MG63 (cell line): ENCODE measurements at regions not wholly inside any gene's neighbourhood (a gene's known extent, or its start where the extent isn't known, plus 50 kb on each side); places are given as distances from the start of the nearest gene placed in this dataset.

ENCODE experiments used
- DNase-seq: peaks from one replicate; pipeline ENCODE4 v3.0.0-alpha.2; 2020
- H3K27me3 ChIP-seq: fragments of 250-450 bp; sonication (Bioruptor Pico); 2 replicates; pipeline ENCODE4 v1.5.1; 2020; ENCODE audit warnings: mild to moderate bottlenecking, moderate library complexity
- H3K36me3 ChIP-seq: fragments of 250-450 bp; sonication (Bioruptor Pico); 2 replicates; pipeline ENCODE4 v1.5.1; 2020; ENCODE audit warnings: mild to moderate bottlenecking, moderate library complexity
- H3K4me3 ChIP-seq: fragments of 250-450 bp; sonication (Bioruptor Pico); 2 replicates; pipeline ENCODE4 v1.5.1; 2020; ENCODE audit warnings: mild to moderate bottlenecking, moderate library complexity
- H3K9me3 ChIP-seq: fragments of 250-450 bp; sonication (Bioruptor Pico); 2 replicates; pipeline ENCODE4 v1.5.1; 2020; ENCODE audit warnings: mild to moderate bottlenecking, moderate library complexity

DNA sequence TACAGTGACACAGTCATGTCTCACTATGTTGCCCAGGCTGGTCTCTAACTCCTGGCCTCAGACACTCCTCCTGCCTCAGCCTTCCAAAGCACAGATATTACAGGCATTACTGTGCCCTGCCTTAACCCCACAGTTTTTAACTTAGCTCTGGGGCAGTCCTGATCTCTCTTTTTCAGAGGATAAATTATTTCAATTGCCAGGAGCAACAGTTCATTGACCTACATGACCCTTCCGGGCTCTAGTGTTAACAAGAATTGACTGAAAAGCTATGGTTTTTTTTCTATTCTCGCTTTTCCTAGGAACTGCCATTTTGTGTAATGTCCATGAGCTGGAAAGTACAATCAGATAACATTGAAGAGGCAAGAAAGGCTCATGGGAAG is 92.8 kb downstream of the HNRNPLL start:
- Histone ChIP-seq H3K4me3 (no peak overlapping the region), H3K36me3 (no peaks in the 10 kb centered on the region), H3K9me3 (no peaks in the 10 kb centered on the region), H3K27me3 (no peaks in the 10 kb centered on the region)
- DNase-seq, result no peak

DNA sequence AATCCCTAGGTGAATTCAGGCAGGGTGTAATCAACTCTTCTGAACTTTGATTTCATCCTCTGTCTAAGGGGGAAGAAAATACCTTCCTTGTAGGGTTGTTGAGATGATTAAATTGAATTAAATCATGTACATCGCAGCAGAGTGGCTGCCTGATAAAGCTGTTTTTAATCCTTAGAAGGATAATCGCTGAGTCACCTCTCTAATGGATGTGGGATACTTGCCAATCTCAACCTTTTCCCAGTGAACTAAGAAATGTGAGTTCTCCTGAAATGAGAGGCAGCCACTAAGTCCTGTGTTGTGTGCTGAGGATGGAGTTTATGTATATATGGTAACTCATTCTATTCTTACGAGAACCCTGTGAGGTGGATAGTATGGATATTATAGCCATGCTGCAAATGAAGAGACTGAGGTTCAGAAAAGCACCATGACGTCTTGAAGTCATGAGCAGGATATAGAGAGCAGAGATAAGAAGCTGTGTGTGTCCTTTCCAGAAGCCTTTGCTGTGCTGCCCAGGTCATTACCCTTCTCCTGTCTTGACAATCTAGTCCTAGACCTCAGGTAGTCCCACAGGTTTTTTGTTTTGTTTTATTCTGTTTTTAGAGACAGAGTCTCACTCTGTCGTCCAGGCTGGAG is 93.3 kb downstream of the HNRNPLL start:
- Histone ChIP-seq H3K4me3 (no peak overlapping the region), H3K36me3 (no peaks in the 10 kb centered on the region), H3K9me3 (no peaks in the 10 kb centered on the region), H3K27me3 (no peaks in the 10 kb centered on the region)
- no peak for DNase-seq

DNA sequence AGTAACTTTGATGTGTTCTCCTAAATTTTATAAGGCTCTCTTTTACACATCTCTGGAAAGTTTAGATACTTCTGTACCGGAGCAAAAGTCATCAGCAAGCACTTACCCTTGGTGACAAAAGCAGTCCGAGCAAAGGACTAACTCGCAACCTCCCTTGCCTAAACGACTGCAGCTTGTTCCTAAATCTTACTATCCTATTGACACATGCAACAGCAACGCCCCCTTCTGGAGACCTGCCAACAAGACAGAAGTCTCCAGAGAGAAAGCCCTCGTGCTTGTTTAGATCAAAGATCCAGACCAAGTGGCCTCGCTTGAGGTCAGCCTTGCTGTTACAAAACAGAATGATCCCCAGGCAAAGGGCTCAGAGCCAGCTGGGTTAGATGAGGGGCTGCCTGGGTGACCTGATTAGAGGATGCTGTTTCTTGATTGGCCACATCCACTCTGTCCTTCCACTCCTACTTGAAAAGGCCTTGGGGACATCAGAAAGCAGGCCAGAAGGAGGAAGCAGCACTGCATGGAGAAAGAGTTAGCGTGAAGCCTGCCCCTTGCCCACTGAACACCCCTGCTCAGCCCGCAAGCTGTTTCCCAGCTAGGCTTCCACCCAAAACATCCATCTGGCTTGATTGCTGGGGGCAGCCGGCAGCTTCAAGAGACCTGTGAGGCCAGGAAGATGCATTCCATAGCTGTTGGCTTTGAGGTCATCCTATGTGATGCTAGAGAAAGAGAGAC is 94.3 kb downstream of the HNRNPLL start:
- peak; percentile 46 for DNase-seq
- Histone ChIP-seq H3K9me3 (no peaks in the 10 kb centered on the region), H3K27me3 (no peaks in the 10 kb centered on the region), H3K4me3 (no peak overlapping the region), H3K36me3 (no peaks in the 10 kb centered on the region)

DNA sequence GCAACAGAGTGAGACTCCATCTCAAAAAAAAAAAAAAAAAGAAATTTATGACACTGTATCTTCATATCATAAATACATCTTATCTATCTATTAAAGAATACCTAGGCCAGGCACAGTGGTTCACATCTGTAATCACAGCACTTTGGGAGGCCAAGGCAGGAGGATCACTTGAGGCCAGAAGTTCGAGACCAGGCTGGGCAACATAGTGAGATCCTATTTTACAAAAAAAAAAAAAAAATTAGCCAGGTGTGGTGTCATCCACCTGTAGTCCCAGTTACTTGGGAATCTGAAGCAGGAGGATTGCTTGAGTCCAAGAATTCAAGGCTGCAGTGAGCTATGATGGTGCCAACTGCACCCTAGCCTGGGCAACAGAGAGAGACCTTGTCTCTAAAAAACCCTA is 95.0 kb downstream of the HNRNPLL start:
- DNase-seq, result no peak
- H3K9me3 ChIP-seq, result no peaks in the 10 kb centered on the region
- H3K4me3 ChIP-seq, result no peak overlapping the region
- H3K27me3 ChIP-seq, result no peaks in the 10 kb centered on the region
- no peaks in the 10 kb centered on the region for H3K36me3 ChIP-seq

DNA sequence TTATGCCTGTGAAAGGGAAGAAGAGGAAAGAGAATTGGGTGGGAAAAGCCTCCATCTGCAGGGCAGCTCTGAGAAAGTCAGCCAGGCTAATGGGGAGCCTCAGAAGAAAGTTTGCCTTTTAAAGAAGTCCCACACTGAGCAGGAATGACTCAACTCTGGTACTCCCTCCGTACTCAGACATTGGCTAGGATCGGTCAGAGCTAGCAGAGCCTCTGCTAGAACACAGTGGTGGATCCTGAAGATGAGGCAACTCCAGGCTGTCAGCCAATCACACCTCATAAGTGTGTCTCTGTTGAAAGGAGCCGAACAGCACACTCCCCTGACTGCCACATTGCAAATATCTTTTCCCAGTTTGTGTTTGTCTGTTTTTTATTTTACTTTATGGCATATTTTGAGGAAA is 96.9 kb downstream of the HNRNPLL start:
- no peaks in the 10 kb centered on the region for H3K27me3 ChIP-seq
- no peak overlapping the region for H3K4me3 ChIP-seq
- DNase-seq, result peak; percentile 71
- H3K9me3 ChIP-seq, result no peaks in the 10 kb centered on the region
- H3K36me3 ChIP-seq, result no peaks in the 10 kb centered on the region

DNA sequence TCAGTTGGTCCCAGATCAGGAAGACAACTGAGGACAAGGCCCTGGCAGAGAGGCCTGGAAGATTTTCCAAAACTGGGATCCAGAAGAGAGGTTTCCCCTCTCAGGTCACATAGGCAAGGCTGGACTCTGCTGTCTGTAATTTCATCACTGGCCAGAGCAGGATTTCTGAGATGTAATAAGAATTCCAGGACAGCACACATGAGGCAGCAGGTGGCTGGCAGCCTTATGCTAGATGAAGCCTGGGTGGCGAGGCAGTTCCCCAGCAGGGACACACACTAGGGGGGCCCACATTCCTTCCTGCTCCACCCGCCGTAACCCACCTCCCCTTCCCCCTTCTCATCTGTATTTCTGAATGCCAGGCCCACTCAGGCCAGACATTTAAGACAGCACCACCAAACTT is 98.6 kb downstream of the HNRNPLL start:
- Histone ChIP-seq H3K27me3 (no peaks in the 10 kb centered on the region), H3K36me3 (no peaks in the 10 kb centered on the region), H3K4me3 (no peak overlapping the region), H3K9me3 (no peaks in the 10 kb centered on the region)
- no peak for DNase-seq

DNA sequence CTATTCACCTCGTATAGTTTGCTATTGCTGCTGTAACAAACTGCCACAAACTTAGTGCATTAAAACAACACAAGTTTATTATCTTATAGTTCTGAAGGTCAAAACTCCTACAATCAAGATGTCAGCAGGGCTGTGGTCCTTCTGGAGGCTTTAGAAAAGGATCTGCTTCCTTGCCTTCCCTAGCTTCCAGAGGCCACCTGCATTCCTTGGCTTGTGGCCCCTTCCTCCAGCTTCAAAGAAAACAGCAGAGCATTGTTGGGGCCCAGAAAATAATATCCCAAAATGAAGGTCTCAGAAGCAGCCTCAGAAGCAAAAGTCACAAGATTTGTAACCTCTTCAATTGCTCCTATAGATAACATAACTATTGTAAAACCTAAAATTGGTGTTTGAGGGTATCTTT is 100.6 kb downstream of the HNRNPLL start:
- Histone ChIP-seq H3K9me3 (no peaks in the 10 kb centered on the region), H3K27me3 (no peaks in the 10 kb centered on the region), H3K36me3 (no peaks in the 10 kb centered on the region), H3K4me3 (no peak overlapping the region)
- DNase-seq, result no peak

DNA sequence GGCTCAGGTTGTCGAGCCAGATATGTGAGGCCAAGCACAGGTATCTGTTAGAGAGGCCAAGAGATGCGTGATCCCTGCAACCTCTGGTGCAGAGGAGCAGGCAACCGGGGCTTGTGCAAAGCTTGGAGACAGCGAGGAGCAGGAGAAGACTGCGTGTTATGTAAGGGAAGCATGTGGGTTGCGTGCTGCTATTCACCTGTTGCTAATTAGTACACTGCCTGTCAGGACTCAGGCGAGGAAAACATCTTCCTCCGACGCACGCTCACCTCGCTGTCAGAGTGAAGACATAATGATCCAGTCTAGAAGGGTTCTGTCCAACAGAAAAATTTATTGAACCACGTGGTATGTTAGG is 102.5 kb downstream of the HNRNPLL start:
- Histone ChIP-seq H3K4me3 (no peak overlapping the region), H3K27me3 (no peaks in the 10 kb centered on the region), H3K36me3 (no peaks in the 10 kb centered on the region), H3K9me3 (no peaks in the 10 kb centered on the region)
- no peak for DNase-seq

DNA sequence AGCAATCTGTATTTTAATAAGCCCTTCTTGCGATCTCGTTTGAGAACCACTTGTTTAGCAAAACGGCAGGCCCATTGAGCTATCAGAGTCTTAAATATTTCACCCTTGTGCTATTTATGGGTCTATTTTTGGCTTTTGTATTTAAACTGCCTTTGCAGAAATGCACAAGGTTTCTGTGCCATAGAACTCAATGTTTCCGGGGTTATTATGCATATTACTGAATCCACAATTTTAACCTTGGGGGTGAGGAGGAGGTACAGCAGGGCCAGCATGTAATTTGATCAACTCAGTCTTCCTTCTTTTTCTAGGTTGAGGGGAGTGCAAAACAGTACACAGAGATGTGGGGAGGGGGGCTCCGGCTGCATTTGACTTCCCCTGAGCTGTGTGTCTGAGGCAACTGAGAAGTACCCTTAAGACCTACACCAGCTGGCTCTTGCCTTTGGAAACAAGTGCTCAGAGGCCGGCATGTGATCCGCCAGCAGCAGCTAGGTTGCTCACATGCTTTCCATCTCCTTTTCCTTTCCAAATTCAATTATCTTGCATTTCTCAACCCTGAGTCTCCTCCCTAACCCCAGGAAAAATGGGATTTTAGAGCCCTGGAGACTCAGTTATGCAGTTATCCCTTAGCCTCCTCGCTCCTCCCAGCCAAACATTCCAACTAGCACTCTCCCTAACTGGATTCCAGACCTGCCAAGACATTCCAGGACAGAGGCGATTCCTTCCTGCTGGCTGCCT is 103.0 kb downstream of the HNRNPLL start:
- no peak for DNase-seq

DNA sequence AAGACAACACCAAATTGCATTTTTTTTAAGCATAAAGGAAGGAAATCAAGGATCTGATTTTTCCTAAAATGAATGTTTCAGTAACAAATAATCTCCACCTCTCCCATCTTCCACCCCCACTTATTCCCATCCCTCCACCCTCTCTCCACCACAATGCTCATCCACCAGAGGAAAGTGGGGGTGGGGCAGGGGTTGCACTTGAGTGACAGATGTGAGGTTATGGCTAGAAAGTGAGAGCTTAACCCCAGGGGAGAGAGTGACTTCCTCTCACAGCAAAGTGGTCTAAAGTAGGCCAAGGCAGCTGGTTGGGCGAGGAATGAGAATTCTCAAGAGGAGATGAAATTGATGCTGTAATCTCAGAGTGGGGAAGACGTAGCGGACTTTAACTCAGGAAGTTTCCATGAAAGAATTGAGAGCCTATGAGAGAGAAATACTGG is 104.7 kb downstream of the HNRNPLL start:
- Histone ChIP-seq H3K4me3 (no peak overlapping the region), H3K27me3 (no peaks in the 10 kb centered on the region), H3K36me3 (no peaks in the 10 kb centered on the region), H3K9me3 (no peaks in the 10 kb centered on the region)
- DNase-seq, result no peak

More for the DNA sequence above, 103.0 kb downstream of the HNRNPLL start:
- Histone ChIP-seq H3K9me3 (no peaks in the 10 kb centered on the region), H3K36me3 (no peaks in the 10 kb centered on the region), H3K4me3 (no peak overlapping the region), H3K27me3 (no peaks in the 10 kb centered on the region)

DNA sequence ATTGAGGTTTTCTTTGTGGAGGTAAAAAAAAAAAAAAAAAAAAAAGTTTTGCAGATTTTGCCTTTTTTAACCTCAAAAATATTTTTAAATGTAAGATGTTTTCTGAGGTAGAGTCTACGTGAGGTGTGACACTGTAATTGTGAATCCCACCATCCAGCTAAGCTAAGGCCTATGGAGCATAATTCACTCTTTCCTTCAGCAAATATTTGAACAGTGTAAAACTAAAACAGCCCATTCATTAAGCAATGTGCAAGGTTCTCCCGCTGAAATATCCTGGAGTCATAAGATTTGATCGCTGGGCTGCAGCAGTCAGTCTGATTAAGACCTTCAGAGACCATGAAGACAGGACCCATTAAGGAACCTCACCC is 105.1 kb downstream of the HNRNPLL start:
- no peaks in the 10 kb centered on the region for H3K27me3 ChIP-seq
- no peaks in the 10 kb centered on the region for H3K36me3 ChIP-seq
- H3K9me3 ChIP-seq, result no peaks in the 10 kb centered on the region

DNA sequence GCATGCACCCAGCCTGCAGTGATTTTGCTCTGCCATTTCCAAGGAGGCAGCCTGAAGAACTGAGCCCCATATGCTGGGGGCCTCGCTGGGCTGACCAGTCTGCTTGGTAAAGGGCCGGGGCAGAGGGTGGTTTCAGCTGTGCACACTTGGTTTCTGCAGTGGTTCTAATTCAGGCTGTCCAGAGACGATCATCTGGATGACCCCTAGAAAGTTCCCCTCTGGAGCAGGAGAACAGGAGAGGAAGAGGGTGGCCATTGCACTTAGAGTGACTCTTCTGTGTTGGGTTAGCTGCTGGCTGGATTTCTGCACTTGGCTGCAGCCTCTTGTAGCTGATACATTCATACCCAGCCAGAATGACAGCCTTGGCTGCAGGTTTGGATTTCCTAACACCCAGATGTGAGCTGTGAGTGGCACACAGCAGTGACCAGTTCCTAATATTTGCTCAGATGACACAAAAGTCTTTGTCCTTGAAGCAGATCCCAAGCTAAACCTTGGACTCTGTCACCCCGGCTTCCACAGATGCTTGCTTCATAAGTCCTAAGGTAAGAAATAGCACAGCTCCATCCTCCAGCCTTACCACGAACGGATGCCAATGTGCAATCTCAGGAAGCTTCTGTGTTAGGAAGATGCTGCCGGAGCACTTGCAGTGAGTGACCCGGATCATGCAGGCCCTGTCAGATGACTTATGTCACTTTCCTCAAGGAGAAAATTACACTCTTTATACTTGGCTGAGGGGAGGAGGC is 105.6 kb downstream of the HNRNPLL start:
- Histone ChIP-seq H3K9me3 (no peaks in the 10 kb centered on the region), H3K27me3 (no peaks in the 10 kb centered on the region), H3K36me3 (no peaks in the 10 kb centered on the region), H3K4me3 (no peak overlapping the region)
- peak; percentile 21 for DNase-seq

More for the DNA sequence above, 105.1 kb downstream of the HNRNPLL start:
- no peak for DNase-seq
- H3K4me3 ChIP-seq, result no peak overlapping the region

DNA sequence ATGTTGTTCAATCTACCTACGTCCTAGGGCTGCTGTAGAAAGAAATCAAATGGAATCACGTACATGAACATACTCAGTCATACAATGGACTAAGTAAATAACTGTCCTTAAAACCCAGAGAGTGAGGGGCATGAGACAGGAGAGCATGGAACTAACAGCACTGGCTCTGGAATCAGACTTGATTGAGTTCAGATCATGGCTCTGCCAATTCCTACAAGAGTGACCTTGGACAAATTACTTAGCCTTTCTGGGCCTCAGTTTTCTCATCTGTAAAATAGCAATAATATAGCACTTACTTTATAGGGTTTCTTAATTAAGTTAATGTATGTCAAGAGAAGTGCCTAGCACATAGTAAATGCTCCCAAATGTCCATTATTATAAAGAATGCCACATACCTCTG is 106.8 kb downstream of the HNRNPLL start:
- Histone ChIP-seq H3K9me3 (no peaks in the 10 kb centered on the region), H3K27me3 (no peaks in the 10 kb centered on the region), H3K36me3 (no peaks in the 10 kb centered on the region), H3K4me3 (no peak overlapping the region)
- no peak for DNase-seq

DNA sequence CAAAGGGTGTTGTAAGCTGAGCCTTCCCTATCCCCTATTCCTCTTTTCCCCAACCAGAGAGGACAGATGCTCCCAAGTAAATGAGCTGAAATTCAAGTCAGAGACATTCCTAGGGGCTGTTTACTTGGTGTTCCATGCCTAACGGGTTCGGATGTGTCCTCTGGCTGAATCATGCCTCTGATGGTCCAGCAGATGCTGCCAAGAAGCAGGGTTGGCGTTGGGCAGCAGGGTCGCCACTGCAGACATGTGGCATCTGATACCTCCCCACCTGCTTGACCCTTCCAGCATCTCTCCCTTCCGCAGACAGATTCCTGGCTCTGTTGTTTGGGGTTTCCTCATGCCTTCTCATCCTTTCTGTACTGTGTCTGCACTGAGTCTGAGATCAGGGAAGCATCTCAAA is 108.3 kb downstream of the HNRNPLL start:
- no peak for DNase-seq
- Histone ChIP-seq H3K36me3 (no peaks in the 10 kb centered on the region), H3K9me3 (no peaks in the 10 kb centered on the region), H3K27me3 (no peaks in the 10 kb centered on the region), H3K4me3 (no peak overlapping the region)

DNA sequence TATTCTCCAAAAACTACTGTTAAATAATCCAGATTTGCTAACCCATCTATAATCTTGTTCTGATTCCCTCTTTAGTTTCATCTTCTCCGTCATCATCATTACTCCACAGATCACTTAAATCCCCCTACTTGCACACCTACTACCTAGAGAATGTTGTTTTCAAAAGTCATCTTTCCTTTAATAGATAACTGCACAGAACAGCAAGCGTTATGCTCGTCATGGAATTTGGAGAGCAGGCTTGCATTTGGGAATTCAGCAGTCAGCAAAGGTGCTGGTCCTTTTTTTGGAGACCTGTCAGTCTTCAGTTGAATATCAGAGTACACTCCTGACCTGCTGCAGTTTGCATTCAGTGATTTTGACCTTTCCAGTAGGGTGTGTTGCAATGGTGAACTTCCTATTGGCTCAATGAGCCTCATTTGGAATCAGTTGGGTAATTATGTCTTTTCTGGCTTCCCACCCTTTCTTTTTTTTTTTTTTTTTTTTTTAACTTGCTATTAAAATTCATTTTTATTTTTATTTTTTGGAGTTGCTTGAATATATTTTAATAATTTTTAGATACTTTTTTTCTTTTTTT is 110.6 kb downstream of the HNRNPLL start:
- H3K27me3 ChIP-seq, result no peaks in the 10 kb centered on the region
- no peaks in the 10 kb centered on the region for H3K9me3 ChIP-seq
- no peaks in the 10 kb centered on the region for H3K36me3 ChIP-seq
- no peak overlapping the region for H3K4me3 ChIP-seq
- DNase-seq, result no peak

DNA sequence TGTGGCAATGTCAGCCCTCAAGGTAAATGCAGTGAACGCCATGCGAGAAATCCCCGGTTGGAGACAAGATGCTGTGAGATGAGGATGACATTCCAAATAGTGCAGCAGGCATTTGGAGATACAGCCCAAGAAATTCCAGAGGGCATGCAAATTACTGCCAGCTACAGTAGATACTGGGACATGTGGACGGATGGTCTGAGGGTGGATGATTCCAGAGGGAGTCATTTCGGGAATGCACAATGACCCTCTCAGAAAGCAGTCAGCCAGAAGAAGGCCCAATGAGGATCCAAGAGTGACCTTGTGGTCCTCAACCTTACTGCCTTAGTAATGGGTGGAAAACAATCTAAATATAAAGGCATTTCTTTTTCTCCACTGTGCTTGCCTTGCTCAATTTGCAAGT is 111.3 kb downstream of the HNRNPLL start:
- DNase-seq, result no peak
- no peaks in the 10 kb centered on the region for H3K9me3 ChIP-seq
- H3K4me3 ChIP-seq, result no peak overlapping the region
- H3K27me3 ChIP-seq, result no peaks in the 10 kb centered on the region
- no peaks in the 10 kb centered on the region for H3K36me3 ChIP-seq

DNA sequence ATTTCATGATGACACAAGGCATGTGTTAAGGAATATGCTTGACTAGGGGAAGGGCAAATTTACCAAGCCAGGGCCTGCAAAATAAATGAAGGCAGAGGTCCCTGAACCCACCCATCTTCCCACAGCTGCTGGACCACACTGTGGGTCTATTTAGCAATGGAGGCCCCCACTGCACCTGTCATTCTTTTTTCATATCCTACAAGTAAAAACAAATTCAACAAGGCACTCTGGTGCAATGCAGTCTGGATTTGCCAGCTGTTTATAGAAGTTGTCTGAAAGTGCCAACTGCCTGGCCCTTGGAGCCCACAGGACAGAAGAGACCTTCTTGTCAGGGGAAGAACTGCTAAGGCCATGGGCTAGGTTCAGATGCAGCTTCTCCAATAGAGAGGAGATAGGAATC is 112.8 kb upstream of the ATL2 start:
- Histone ChIP-seq H3K4me3 (no peak overlapping the region), H3K36me3 (no peaks in the 10 kb centered on the region), H3K27me3 (no peaks in the 10 kb centered on the region), H3K9me3 (no peaks in the 10 kb centered on the region)
- no peak for DNase-seq
